Endothelial cell of umbilical vein (primary cell): ENCODE measurements at regions not wholly inside any gene's neighbourhood (a gene's known extent, or its start where the extent isn't known, plus 50 kb on each side); places are given as distances from the start of the nearest gene placed in this dataset.

Experiments used
- BruUV-seq: library from RNA; stranded (reverse); fragments of 400-500 nt; replicated peaks from 2 replicates; lab custom pipeline; 2021; lab: Mats Ljungman, UMichigan
- CTCF ChIA-PET: fragments of 300-600, 350-600 bp; sonication (Branson Sonifier 250); formaldehyde crosslinking; loops from one replicate; lab custom pipeline; 2021; ENCODE audit warnings: antibody characterized with exemption, inconsistent platforms; lab: Charles Lee
- POLR2A ChIA-PET: fragments of 300-600, 350-600 bp; sonication (Branson Sonifier 250); formaldehyde crosslinking; loops from one replicate; lab custom pipeline; 2021; ENCODE audit warnings: antibody characterized with exemption, inconsistent platforms; lab: Charles Lee
- DNase-seq: peaks from one replicate; pipeline ENCODE4 v3.0.0-alpha.2; 2011; ENCODE audit warnings: low read depth, low spot score
- FAIRE-seq: peaks from 2 replicates; lab custom pipeline; 2011; peaks lifted over from hg19 to GRCh38; lab: Jason Lieb, UNC
- H2AFZ ChIP-seq: 2 replicates; pipeline ENCODE4 v1.6.0; 2012; ENCODE audit warnings: low read depth, low read length, control low read depth, inconsistent platforms
- H3K27ac ChIP-seq: 2 replicates; pipeline ENCODE4 v1.5.1; 2011; ENCODE audit warnings: low read depth, mild to moderate bottlenecking, control low read depth, low read length, moderate library complexity; ENCODE audit not compliant: insufficient read depth
- H3K27me3 ChIP-seq, 2 experiments: 2 replicates each; pipeline versions ENCODE4 v1.6.0 to v1.6.1; 2011; ENCODE audit warnings: low read length in 2 of 2, mixed read lengths in 1 of 2; ENCODE audit not compliant: control insufficient read depth in 2 of 2, insufficient read depth in 2 of 2
- H3K36me3 ChIP-seq, 2 experiments: 2 replicates in 1 of 2; 3 replicates in 1 of 2; pipeline ENCODE4 v1.5.1; 2011; ENCODE audit warnings: low read length in 2 of 2, mild to moderate bottlenecking in 1 of 2, moderate library complexity in 1 of 2; ENCODE audit not compliant: control insufficient read depth in 2 of 2, insufficient read depth in 2 of 2; ENCODE audit errors: extremely low read depth in 1 of 2
- H3K4me1 ChIP-seq: 3 replicates; pipeline ENCODE4 v1.5.1; 2011; ENCODE audit warnings: mild to moderate bottlenecking, low read length; ENCODE audit not compliant: control insufficient read depth, insufficient read depth; ENCODE audit errors: extremely low read depth
- H3K4me2 ChIP-seq: 2 replicates; pipeline ENCODE4 v1.6.1; 2011; ENCODE audit warnings: low read length, control low read depth, mixed read lengths; ENCODE audit not compliant: insufficient read depth
- H3K4me3 ChIP-seq, 3 experiments: fragments of 200-600 bp in 1 of 3; sonication (generic), shearing (Covaris generic) in 1 of 3; replicated peaks in 1 of 3; 2 replicates each; pipeline ENCODE4 v1.5.1; 2011 to 2016; ENCODE audit warnings: control low read depth in 3 of 3, low read length in 3 of 3, mild to moderate bottlenecking in 2 of 3, inconsistent platforms in 1 of 3, low read depth in 1 of 3, moderate library complexity in 1 of 3; ENCODE audit not compliant: insufficient read depth in 1 of 3
- H3K79me2 ChIP-seq: 2 replicates; pipeline ENCODE4 v1.6.0; 2012; ENCODE audit warnings: low read length, inconsistent platforms; ENCODE audit not compliant: control insufficient read depth, insufficient read depth
- H3K9ac ChIP-seq: replicated peaks from 2 replicates; pipeline ENCODE3; 2011; ENCODE audit warnings: low read length, control low read depth; ENCODE audit not compliant: insufficient read depth; ENCODE audit errors: extremely low read depth
- H3K9me1 ChIP-seq: replicated peaks from 3 replicates; pipeline ENCODE4 v1.6.0; 2011; ENCODE audit warnings: mild to moderate bottlenecking, low read length; ENCODE audit not compliant: control insufficient read depth, insufficient read depth; ENCODE audit errors: extremely low read depth
- H3K9me3 ChIP-seq: replicated peaks from 2 replicates; pipeline ENCODE4 v1.5.1; 2012; ENCODE audit warnings: low read length, inconsistent platforms; ENCODE audit not compliant: control insufficient read depth, insufficient read depth
- H4K20me1 ChIP-seq: replicated peaks from 2 replicates; pipeline ENCODE3; 2011; ENCODE audit warnings: mild to moderate bottlenecking, low read length; ENCODE audit not compliant: control insufficient read depth, insufficient read depth; ENCODE audit errors: extremely low read depth
- EZH2 ChIP-seq: IDR thresholded peaks from 2 replicates; pipeline ENCODE4 v1.6.1; 2012; ENCODE audit warnings: borderline replicate concordance, low read depth, mild to moderate bottlenecking, moderate library complexity, low read length, inconsistent platforms; ENCODE audit not compliant: severe bottlenecking
- FOS ChIP-seq: IDR thresholded peaks from 2 replicates; pipeline ENCODE4 v1.6.1; 2011; ENCODE audit warnings: mild to moderate bottlenecking, low read length, moderate library complexity, borderline replicate concordance; ENCODE audit not compliant: insufficient read depth
- GATA2 ChIP-seq: IDR thresholded peaks from 2 replicates; pipeline ENCODE4 v1.7.0; 2011; ENCODE audit warnings: low read depth, mild to moderate bottlenecking, moderate library complexity, mixed read lengths, low read length; ENCODE audit not compliant: insufficient read length, insufficient read depth
- JUN ChIP-seq: IDR thresholded peaks from 2 replicates; pipeline ENCODE4 v1.6.1; 2011; ENCODE audit warnings: borderline replicate concordance, low read depth; ENCODE audit not compliant: insufficient read length, insufficient read depth
- MYC ChIP-seq: IDR thresholded peaks from one replicate; pipeline ENCODE4 v1.6.1; 2011; ENCODE audit warnings: mild to moderate bottlenecking, low read depth, low read length
- POLR2A ChIP-seq: IDR thresholded peaks from 2 replicates; pipeline ENCODE4 v1.6.1; 2012; ENCODE audit warnings: low read depth, mild to moderate bottlenecking, control low read depth, low read length
- POLR2AphosphoS5 ChIP-seq: IDR thresholded peaks from 2 replicates; pipeline ENCODE4 v1.6.1; 2012; ENCODE audit warnings: low read depth, mild to moderate bottlenecking, control low read depth, low read length, moderate library complexity; ENCODE audit not compliant: insufficient read depth
- dilution Hi-C: fragments of 300-500 bp; cut with MboI; formaldehyde crosslinking; loops from one replicate; pipeline ENCODE4 v1.15.0; 2019; ENCODE audit warnings: low sequenced_read_pairs; ENCODE audit not compliant: extremely low pct_ligation_motif_present
- intact Hi-C: fragments of 100-400 bp; cut with micrococcal nuclease; formaldehyde crosslinking; loops from one replicate; pipeline ENCODE4 v1.10.0; 2022
- TF ChIP-seq, protein P1 (sequence below), 2 donors: IDR thresholded peaks; 1 replicate in 1 of 2; 2 replicates in 1 of 2; pipeline ENCODE4 v1.5.1; 2011; ENCODE audit warnings: low read length in 2 of 2, mild to moderate bottlenecking in 2 of 2, moderate library complexity in 2 of 2, control low read depth in 1 of 2, inconsistent platforms in 1 of 2, low read depth in 1 of 2; ENCODE audit not compliant: insufficient read depth in 1 of 2; ENCODE audit errors: extremely low read depth in 1 of 2
- TF ChIP-seq, protein P2 (sequence below): IDR thresholded peaks from 2 replicates; pipeline ENCODE4 v1.6.1; 2011; ENCODE audit not compliant: insufficient read depth, insufficient read length

DNA sequence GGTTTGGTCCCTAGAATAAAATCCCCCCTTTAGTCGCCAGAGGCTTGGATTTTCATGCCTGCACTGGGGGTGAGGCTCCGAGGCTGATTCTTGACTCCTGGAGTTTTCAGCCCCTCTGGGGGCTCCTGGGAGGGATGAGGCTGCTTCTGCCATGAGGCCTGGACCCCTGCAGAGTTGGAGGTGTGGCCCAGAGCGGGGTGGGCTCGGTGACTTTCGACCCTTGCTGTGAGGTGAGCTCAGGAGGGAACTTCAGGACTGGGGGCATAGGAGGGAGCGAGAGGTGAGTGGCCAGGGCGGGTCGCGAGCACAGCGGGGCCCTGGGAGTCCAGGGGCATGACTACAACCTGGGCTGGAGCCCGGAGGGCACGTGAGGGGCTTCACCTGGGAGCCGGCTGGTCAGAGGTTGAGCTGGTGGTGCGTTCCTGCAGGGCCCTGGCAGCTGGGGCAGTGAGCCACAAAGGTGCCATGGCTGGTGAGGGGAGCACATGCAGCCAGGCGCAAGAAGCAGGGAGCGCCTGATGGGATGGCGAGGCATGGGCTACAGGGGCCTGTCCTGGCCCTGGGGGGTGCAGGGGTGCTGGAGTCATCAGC, 168.2 kb downstream of the KIF26A start:
- Histone ChIP-seq H3K9ac (no peak overlapping the region), H3K4me3 (no peak overlapping the region), H3K79me2 (no peaks in the 10 kb centered on the region), H3K36me3 (no peaks in the 10 kb centered on the region), H3K27me3 (no peaks in the 10 kb centered on the region), H3K9me1 (no peaks in the 10 kb centered on the region), H2AFZ (no peak overlapping the region), H4K20me1 (no peaks in the 10 kb centered on the region), H3K27ac (no peak overlapping the region), H3K4me1 (no peaks in the 10 kb centered on the region), H3K9me3 (no peaks in the 10 kb centered on the region), H3K4me2 (no peak overlapping the region)
- CTCF ChIA-PET: no interaction called here
- FAIRE-seq (no peak), DNase-seq (no peak)
- intact Hi-C loops: no loop called here
- POLR2A ChIA-PET: no interaction called here
- dilution Hi-C loops: no loop called here
- TF ChIP-seq MYC: no peak
- TF ChIP-seq EZH2: no peak
- no peak for TF ChIP-seq POLR2A
- TF ChIP-seq JUN: no peak
- TF ChIP-seq POLR2AphosphoS5: no peak
- TF ChIP-seq, protein P1, sequence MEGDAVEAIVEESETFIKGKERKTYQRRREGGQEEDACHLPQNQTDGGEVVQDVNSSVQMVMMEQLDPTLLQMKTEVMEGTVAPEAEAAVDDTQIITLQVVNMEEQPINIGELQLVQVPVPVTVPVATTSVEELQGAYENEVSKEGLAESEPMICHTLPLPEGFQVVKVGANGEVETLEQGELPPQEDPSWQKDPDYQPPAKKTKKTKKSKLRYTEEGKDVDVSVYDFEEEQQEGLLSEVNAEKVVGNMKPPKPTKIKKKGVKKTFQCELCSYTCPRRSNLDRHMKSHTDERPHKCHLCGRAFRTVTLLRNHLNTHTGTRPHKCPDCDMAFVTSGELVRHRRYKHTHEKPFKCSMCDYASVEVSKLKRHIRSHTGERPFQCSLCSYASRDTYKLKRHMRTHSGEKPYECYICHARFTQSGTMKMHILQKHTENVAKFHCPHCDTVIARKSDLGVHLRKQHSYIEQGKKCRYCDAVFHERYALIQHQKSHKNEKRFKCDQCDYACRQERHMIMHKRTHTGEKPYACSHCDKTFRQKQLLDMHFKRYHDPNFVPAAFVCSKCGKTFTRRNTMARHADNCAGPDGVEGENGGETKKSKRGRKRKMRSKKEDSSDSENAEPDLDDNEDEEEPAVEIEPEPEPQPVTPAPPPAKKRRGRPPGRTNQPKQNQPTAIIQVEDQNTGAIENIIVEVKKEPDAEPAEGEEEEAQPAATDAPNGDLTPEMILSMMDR (IDR thresholded peaks at IDR 0.05; ENCODE audit: extremely low read depth in 1 of 2, insufficient read depth in 1 of 2, low read depth in 1 of 2, low read length in 2 of 2): no peak
- no peak for TF ChIP-seq GATA2
- TF ChIP-seq, protein P2, sequence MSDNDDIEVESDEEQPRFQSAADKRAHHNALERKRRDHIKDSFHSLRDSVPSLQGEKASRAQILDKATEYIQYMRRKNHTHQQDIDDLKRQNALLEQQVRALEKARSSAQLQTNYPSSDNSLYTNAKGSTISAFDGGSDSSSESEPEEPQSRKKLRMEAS: no peak
- no peak for TF ChIP-seq FOS
- no TSS peak for BruUV-seq
